CD14-positive monocyte (primary cell): ENCODE measurements at regions not wholly inside any gene's neighbourhood (a gene's known extent, or its start where the extent isn't known, plus 50 kb on each side); places are given as distances from the start of the nearest gene placed in this dataset.

Experiments used
- DNase-seq, 3 donors: peaks; one replicate each; pipeline ENCODE4 v3.0.0-alpha.2; 2011 to 2022
- H2AFZ ChIP-seq: 2 replicates; pipeline ENCODE4 v1.6.0; 2012; ENCODE audit warnings: mild to moderate bottlenecking, low read depth, low read length, inconsistent platforms; ENCODE audit not compliant: insufficient read depth, poor library complexity, severe bottlenecking
- H3K27ac ChIP-seq, 2 donors: 1 replicate in 1 of 2; 2 replicates in 1 of 2; pipeline ENCODE4 v1.5.1; 2012 to 2013; ENCODE audit warnings: low read length in 2 of 2, control low read depth in 1 of 2, inconsistent platforms in 1 of 2, low read depth in 1 of 2, mild to moderate bottlenecking in 1 of 2
- H3K27me3 ChIP-seq, 2 donors: one replicate each; pipeline versions ENCODE4 v1.6.0 to v1.6.1; 2011 to 2013; ENCODE audit warnings: low read length in 2 of 2; ENCODE audit not compliant: control insufficient read depth in 2 of 2, insufficient read depth in 2 of 2
- H3K36me3 ChIP-seq, 2 donors: replicated peaks in 1 of 2; 1 replicate in 1 of 2; 2 replicates in 1 of 2; pipeline versions ENCODE4 v1.5.1 to v1.6.1; 2012 to 2013; ENCODE audit warnings: low read length in 2 of 2, control low read depth in 1 of 2, inconsistent platforms in 1 of 2, mild to moderate bottlenecking in 1 of 2; ENCODE audit not compliant: insufficient read depth in 2 of 2, control insufficient read depth in 1 of 2
- H3K4me1 ChIP-seq, 2 donors: 1 replicate in 1 of 2; 2 replicates in 1 of 2; pipeline versions ENCODE4 v1.5.1 to v1.6.1; 2012 to 2013; ENCODE audit warnings: low read length in 2 of 2, control low read depth in 1 of 2, inconsistent platforms in 1 of 2, mild to moderate bottlenecking in 1 of 2, moderate library complexity in 1 of 2; ENCODE audit not compliant: insufficient read depth in 2 of 2, control insufficient read depth in 1 of 2
- H3K4me2 ChIP-seq: replicated peaks from 2 replicates; pipeline ENCODE3; 2012; ENCODE audit warnings: low read length, moderate library complexity, mild to moderate bottlenecking; ENCODE audit not compliant: poor library complexity, severe bottlenecking; ENCODE audit errors: extremely low read depth
- H3K4me3 ChIP-seq, 3 experiments: fragments of 200-600 bp in 1 of 3; sonication (generic) in 1 of 3; replicated peaks in 1 of 3; 1 replicate in 2 of 3; 2 replicates in 1 of 3; pipeline ENCODE4 v1.5.1; 2011 to 2013; ENCODE audit warnings: low read length in 3 of 3, mild to moderate bottlenecking in 3 of 3, control low read depth in 2 of 3, low read depth in 2 of 3, inconsistent platforms in 1 of 3, moderate library complexity in 1 of 3
- H3K79me2 ChIP-seq: 2 replicates; pipeline ENCODE4 v1.6.0; 2012; ENCODE audit warnings: mild to moderate bottlenecking, control low read depth, inconsistent platforms, low read length, moderate library complexity; ENCODE audit not compliant: insufficient read depth
- H3K9ac ChIP-seq: 2 replicates; pipeline ENCODE4 v1.6.0; 2017; ENCODE audit warnings: low read length, mild to moderate bottlenecking; ENCODE audit not compliant: insufficient read depth, poor library complexity, severe bottlenecking
- H3K9me3 ChIP-seq, 2 donors: replicated peaks in 1 of 2; 1 replicate in 1 of 2; 2 replicates in 1 of 2; pipeline versions ENCODE4 v1.5.1 to v1.6.1; 2012 to 2013; ENCODE audit warnings: low read length in 2 of 2, control low read depth in 1 of 2; ENCODE audit not compliant: control insufficient read depth in 1 of 2, insufficient read depth in 1 of 2
- H4K20me1 ChIP-seq: 2 replicates; pipeline ENCODE4 v1.6.0; 2012; ENCODE audit warnings: mild to moderate bottlenecking, low read length, control low read depth, moderate library complexity; ENCODE audit not compliant: insufficient read depth
- H3K27ac Mint-ChIP-seq, 7 donors: one replicate each; pipeline ENCODE4 v1.8.0; 2020; ENCODE audit warnings: mild to moderate bottlenecking in 7 of 7, mixed read lengths in 7 of 7, moderate library complexity in 6 of 7, inconsistent platforms in 2 of 7
- H3K27me3 Mint-ChIP-seq, 3 donors: one replicate each; pipeline ENCODE4 v1.8.0; 2021 to 2022; ENCODE audit warnings: low read depth in 3 of 3, mild to moderate bottlenecking in 3 of 3, mixed read lengths in 3 of 3, moderate library complexity in 3 of 3, inconsistent platforms in 1 of 3
- H3K36me3 Mint-ChIP-seq, 2 donors: one replicate each; pipeline ENCODE4 v1.8.0; 2020; ENCODE audit warnings: mixed read lengths in 2 of 2, inconsistent platforms in 1 of 2, mild to moderate bottlenecking in 1 of 2
- H3K4me1 Mint-ChIP-seq: one replicate; pipeline ENCODE4 v1.8.0; 2020; ENCODE audit warnings: mild to moderate bottlenecking, mixed read lengths
- H3K4me3 Mint-ChIP-seq, 2 donors: one replicate each; pipeline ENCODE4 v1.8.0; 2020; ENCODE audit warnings: mild to moderate bottlenecking in 2 of 2, mixed read lengths in 2 of 2, moderate library complexity in 1 of 2
- H3K9me3 Mint-ChIP-seq, 7 donors: one replicate each; pipeline ENCODE4 v1.8.0; 2020 to 2022; ENCODE audit warnings: mixed read lengths in 7 of 7, mild to moderate bottlenecking in 6 of 7, moderate library complexity in 6 of 7, inconsistent platforms in 2 of 7
- WGBS: methylation state at CpG from one replicate; pipeline ENCODE4 v1.1.5; 2013; ENCODE audit warnings: missing lambda C conversion rate; ENCODE audit not compliant: insufficient coverage; 5-methylcytosine and 5-hydroxymethylcytosine counted together
- intact Hi-C, 2 donors: fragments of 100-400 bp; cut with micrococcal nuclease; formaldehyde crosslinking; loops; one replicate each; pipeline versions ENCODE4 v1.15.0 to v1.15.1; 2023
- TF ChIP-seq, protein P1 (sequence below): fragments of 200-600 bp; IDR thresholded peaks from one replicate; pipeline ENCODE4 v1.8.0; 2022; ENCODE audit warnings: antibody characterized with exemption, mild to moderate bottlenecking

- H3K4me3 ChIP-seq: no peak overlapping the region
- H3K9me3 ChIP-seq: peaks cover 1 to 3% of the 10 kb centered on the region in 2 donors
- H3K4me2 ChIP-seq: no peak overlapping the region
- H3K27ac ChIP-seq: no peak overlapping the region
- H3K27me3 ChIP-seq: no peaks in the 10 kb centered on the region
- no peaks in the 10 kb centered on the region for H3K79me2 ChIP-seq
- Mint-ChIP-seq H3K27me3 (peaks cover 0 to 4% (median 0%) of the 10 kb centered on the region in 3 donors), H3K27ac (no peak overlapping the region), H3K4me3 (no peak overlapping the region), H3K36me3 (no peaks in the 10 kb centered on the region), H3K9me3 (peaks cover 0 to 10% (median 5%) of the 10 kb centered on the region in 7 donors), H3K4me1 (no peaks in the 10 kb centered on the region)
- no peak overlapping the region for H3K9ac ChIP-seq
- H2AFZ ChIP-seq: no peak overlapping the region
- intact Hi-C loops: no loop called here
- DNase-seq: no peak
- TF ChIP-seq, protein P1, sequence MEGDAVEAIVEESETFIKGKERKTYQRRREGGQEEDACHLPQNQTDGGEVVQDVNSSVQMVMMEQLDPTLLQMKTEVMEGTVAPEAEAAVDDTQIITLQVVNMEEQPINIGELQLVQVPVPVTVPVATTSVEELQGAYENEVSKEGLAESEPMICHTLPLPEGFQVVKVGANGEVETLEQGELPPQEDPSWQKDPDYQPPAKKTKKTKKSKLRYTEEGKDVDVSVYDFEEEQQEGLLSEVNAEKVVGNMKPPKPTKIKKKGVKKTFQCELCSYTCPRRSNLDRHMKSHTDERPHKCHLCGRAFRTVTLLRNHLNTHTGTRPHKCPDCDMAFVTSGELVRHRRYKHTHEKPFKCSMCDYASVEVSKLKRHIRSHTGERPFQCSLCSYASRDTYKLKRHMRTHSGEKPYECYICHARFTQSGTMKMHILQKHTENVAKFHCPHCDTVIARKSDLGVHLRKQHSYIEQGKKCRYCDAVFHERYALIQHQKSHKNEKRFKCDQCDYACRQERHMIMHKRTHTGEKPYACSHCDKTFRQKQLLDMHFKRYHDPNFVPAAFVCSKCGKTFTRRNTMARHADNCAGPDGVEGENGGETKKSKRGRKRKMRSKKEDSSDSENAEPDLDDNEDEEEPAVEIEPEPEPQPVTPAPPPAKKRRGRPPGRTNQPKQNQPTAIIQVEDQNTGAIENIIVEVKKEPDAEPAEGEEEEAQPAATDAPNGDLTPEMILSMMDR: no peak
- no peaks in the 10 kb centered on the region for H4K20me1 ChIP-seq
- no peaks in the 10 kb centered on the region for H3K4me1 ChIP-seq
- no peaks in the 10 kb centered on the region for H3K36me3 ChIP-seq
- 100% methylated on average over 1 of the region's 4 CpGs for WGBS
These were observed 220.7 kb upstream of the RSPO3 start for GRCh38 chr6:126897758-126898157.

- intact Hi-C loops: no loop called here
- no peak for DNase-seq
- TF ChIP-seq, protein P1: no peak
- Mint-ChIP-seq H3K4me1 (no peaks in the 10 kb centered on the region), H3K27ac (no peak overlapping the region), H3K9me3 (peaks cover 0 to 2% (median 0%) of the 10 kb centered on the region in 7 donors), H3K36me3 (no peaks in the 10 kb centered on the region), H3K27me3 (no peaks in the 10 kb centered on the region), H3K4me3 (no peak overlapping the region)
- Histone ChIP-seq H3K9me3 (no peaks in the 10 kb centered on the region), H3K27ac (no peak overlapping the region), H4K20me1 (no peaks in the 10 kb centered on the region), H3K4me3 (no peak overlapping the region), H3K27me3 (no peaks in the 10 kb centered on the region), H3K36me3 (no peaks in the 10 kb centered on the region), H3K4me1 (no peaks in the 10 kb centered on the region), H3K4me2 (no peak overlapping the region), H2AFZ (no peak overlapping the region), H3K79me2 (no peaks in the 10 kb centered on the region), H3K9ac (no peak overlapping the region)
- 83% methylated on average over 1 of the region's 1 CpG for WGBS
These were observed 214.3 kb upstream of the RSPO3 start for GRCh38 chr6:126904176-126904575.
